ENCODE measurements at regions not wholly inside any gene's neighbourhood (a gene's known extent, or its start where the extent isn't known, plus 50 kb on each side); places are given as distances from the start of the nearest gene placed in this dataset.

GRCh38 chr3:178419071-178419470 is 117.2 kb upstream of the KCNMB2 start:
- intact Hi-C loops (cut with micrococcal nuclease): no loop called here
- Mint-ChIP-seq H3K36me3 (ENCODE audit: insufficient read depth, unreplicated experiment) (no peaks in the 10 kb centered on the region), H3K27ac (ENCODE audit: low read depth, unreplicated experiment) (peak overlapping the region; percentile 94), H3K9me3 (ENCODE audit: unreplicated experiment) (no peaks in the 10 kb centered on the region), H3K4me3 (ENCODE audit: unreplicated experiment) (peak overlapping the region; percentile 57), H3K4me1 (ENCODE audit: insufficient read depth, unreplicated experiment) (peaks cover 14% of the 10 kb centered on the region), H3K27me3 (ENCODE audit: insufficient read depth, unreplicated experiment) (no peaks in the 10 kb centered on the region)
- no TSS peak for BruUV-seq (replicated peaks)
- POLR2A ChIA-PET: interaction anchor here (0.6 to 1.1 kb wide), 2 partner anchors 13 to 905 kb away, joined by 3 to 4 read pairs; no protein-coding TSS in a partner anchor
- CTCF ChIA-PET: interaction anchor here (0.9 to 1.6 kb wide), 2 partner anchors 15 to 547 kb away, joined by 4 to 11 read pairs; no protein-coding TSS in a partner anchor
- peak; percentile 65 for DNase-seq (ENCODE audit: unreplicated experiment)
- no peak for TF ChIP-seq CTCF (IDR thresholded peaks at IDR 0.05; ENCODE audit: unreplicated experiment)

- Mint-ChIP-seq H3K36me3 (ENCODE audit: insufficient read depth, unreplicated experiment) (no peaks in the 10 kb centered on the region), H3K27ac (ENCODE audit: low read depth, unreplicated experiment) (no peak overlapping the region), H3K4me3 (ENCODE audit: unreplicated experiment) (no peak overlapping the region), H3K27me3 (ENCODE audit: insufficient read depth, unreplicated experiment) (no peaks in the 10 kb centered on the region), H3K9me3 (ENCODE audit: unreplicated experiment) (no peaks in the 10 kb centered on the region), H3K4me1 (ENCODE audit: insufficient read depth, unreplicated experiment) (peaks cover 14% of the 10 kb centered on the region)
- no peak for TF ChIP-seq CTCF (IDR thresholded peaks at IDR 0.05; ENCODE audit: unreplicated experiment)
- no TSS peak for BruUV-seq (replicated peaks)
- ChIA-PET CTCF (interaction anchor here (1.6 kb wide), 1 partner anchor 14 kb away, joined by 11 read pairs; no protein-coding TSS in a partner anchor), POLR2A (no interaction called here)
- intact Hi-C loops (cut with micrococcal nuclease): no loop called here
- no peak for DNase-seq (ENCODE audit: unreplicated experiment)
Measured at GRCh38 chr3:178420033-178420432, 116.2 kb upstream of the KCNMB2 start.

GRCh38 chr3:178421069-178421468 is 115.2 kb upstream of the KCNMB2 start:
- intact Hi-C loops (cut with micrococcal nuclease): no loop called here
- ChIA-PET CTCF (interaction anchor here (0.7 to 1.4 kb wide), 4 partner anchors 14 to 1269 kb away, joined by 3 to 5 read pairs (median 4); no protein-coding TSS in a partner anchor), POLR2A (no interaction called here)
- Mint-ChIP-seq H3K27me3 (ENCODE audit: insufficient read depth, unreplicated experiment) (no peaks in the 10 kb centered on the region), H3K27ac (ENCODE audit: low read depth, unreplicated experiment) (no peak overlapping the region), H3K36me3 (ENCODE audit: insufficient read depth, unreplicated experiment) (no peaks in the 10 kb centered on the region), H3K4me3 (ENCODE audit: unreplicated experiment) (no peak overlapping the region), H3K9me3 (ENCODE audit: unreplicated experiment) (no peaks in the 10 kb centered on the region), H3K4me1 (ENCODE audit: insufficient read depth, unreplicated experiment) (peaks cover 14% of the 10 kb centered on the region)
- BruUV-seq (replicated peaks): no TSS peak
- no peak for TF ChIP-seq CTCF (IDR thresholded peaks at IDR 0.05; ENCODE audit: unreplicated experiment)
- no peak for DNase-seq (ENCODE audit: unreplicated experiment)

- no peak overlapping the region for H3K4me3 Mint-ChIP-seq (ENCODE audit: unreplicated experiment)
- BruUV-seq (replicated peaks): no TSS peak
- peaks cover 10% of the 10 kb centered on the region for H3K4me1 Mint-ChIP-seq (ENCODE audit: insufficient read depth, unreplicated experiment)
- intact Hi-C loops (cut with micrococcal nuclease): no loop called here
- H3K27ac Mint-ChIP-seq (ENCODE audit: low read depth, unreplicated experiment): no peak overlapping the region
- POLR2A ChIA-PET: interaction anchor here (0.7 kb wide), 1 partner anchor 209 kb away, joined by 3 read pairs; no protein-coding TSS in a partner anchor
- no peak for DNase-seq (ENCODE audit: unreplicated experiment)
- no peak for TF ChIP-seq CTCF (IDR thresholded peaks at IDR 0.05; ENCODE audit: unreplicated experiment)
- CTCF ChIA-PET: interaction anchor here (0.6 to 1.4 kb wide), 3 partner anchors 12 to 545 kb away, joined by 3 to 4 read pairs (median 3); no protein-coding TSS in a partner anchor
- H3K9me3 Mint-ChIP-seq (ENCODE audit: unreplicated experiment): no peaks in the 10 kb centered on the region
- H3K36me3 Mint-ChIP-seq (ENCODE audit: insufficient read depth, unreplicated experiment): no peaks in the 10 kb centered on the region
- no peaks in the 10 kb centered on the region for H3K27me3 Mint-ChIP-seq (ENCODE audit: insufficient read depth, unreplicated experiment)
Measured at GRCh38 chr3:178422406-178422805, 113.8 kb upstream of the KCNMB2 start.
